ENCODE measurements at regions not wholly inside any gene's neighbourhood (a gene's known extent, or its start where the extent isn't known, plus 50 kb on each side); places are given as distances from the start of the nearest gene placed in this dataset.

- no peak for TF ChIP-seq IKZF1 (conservative IDR thresholded peaks at IDR 0.05)
- no peak for TF ChIP-seq IKZF2 (IDR thresholded peaks at IDR 0.05)
- TF ChIP-seq PAX8 (IDR thresholded peaks at IDR 0.05): no peak
- no peak for TF ChIP-seq KDM1A (IDR thresholded peaks at IDR 0.05; ENCODE audit: borderline replicate concordance)
- TF ChIP-seq SMAD1 (IDR thresholded peaks at IDR 0.05; ENCODE audit: low read depth, partially characterized antibody): no peak
- no peak for TF ChIP-seq PKNOX1 (IDR thresholded peaks at IDR 0.05)
Observed at GRCh38 chr15:35912196-35912595, 366.2 kb upstream of the DPH6 start (continued).

DNA sequence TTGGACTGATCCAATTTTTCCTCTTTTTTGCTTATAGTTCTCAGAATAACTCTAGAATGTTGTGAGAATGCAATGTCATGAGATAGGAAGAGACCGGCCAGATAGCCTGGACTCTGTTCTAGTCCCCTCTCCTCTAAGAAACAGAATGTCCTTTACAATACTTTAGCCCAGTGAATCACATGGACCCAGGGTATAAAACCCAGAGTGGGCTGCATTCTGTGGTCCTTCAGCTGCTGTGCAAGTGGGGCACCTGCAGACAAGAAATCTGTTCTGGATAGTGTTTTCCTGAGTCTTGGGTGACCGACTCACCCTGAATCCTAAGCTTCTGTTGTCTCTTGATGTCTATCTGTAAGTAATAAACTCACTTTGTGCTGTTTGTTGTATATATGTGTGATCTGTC, 368.6 kb upstream of the DPH6 start:
- ChIA-PET POLR2A (no interaction called here), SMC1A (ENCODE audit: uncharacterized antibody, unreplicated experiment) (no interaction called here), CTCF (no interaction called here), RAD21 (ENCODE audit: unreplicated experiment) (no interaction called here)
- Histone ChIP-seq H3K79me2 (ENCODE audit: control insufficient read depth, insufficient read depth, low read length) (no peaks in the 10 kb centered on the region), H3K4me3 (no peak overlapping the region), H4K20me1 (ENCODE audit: control insufficient read depth, insufficient read depth) (no peaks in the 10 kb centered on the region), H3K4me2 (ENCODE audit: control insufficient read depth, insufficient read depth) (no peak overlapping the region), H3K27ac (ENCODE audit: control insufficient read depth, insufficient read depth) (no peak overlapping the region), H3K4me1 (ENCODE audit: control insufficient read depth, insufficient read depth, low read length) (no peaks in the 10 kb centered on the region), H3K9me3 (replicated peaks; ENCODE audit: control insufficient read depth, insufficient read depth, low read length) (no peaks in the 10 kb centered on the region), H3K36me3 (ENCODE audit: control insufficient read depth in 2 of 2, insufficient read depth in 2 of 2, low read length in 1 of 2) (no peaks in the 10 kb centered on the region), H3K27me3 (replicated peaks in 1 of 2; ENCODE audit: control insufficient read depth in 2 of 2, insufficient read depth in 2 of 2, low read length in 1 of 2) (no peaks in the 10 kb centered on the region), H3K9ac (ENCODE audit: control insufficient read depth, insufficient read depth, low read length) (no peak overlapping the region), H2AFZ (ENCODE audit: control insufficient read depth, low read depth, low read length) (no peak overlapping the region)
- BruUV-seq (replicated peaks): no TSS peak
- FAIRE-seq: no peak
- in situ Hi-C loops (cut with MboI) (no loop called here), intact Hi-C loops (cut with micrococcal nuclease; ENCODE audit: unreplicated experiment) (no loop called here)
- DNase-seq (ENCODE audit: low read depth, low spot score): no peak
- 25% methylated on average over 2 of the region's 2 CpGs for WGBS (ENCODE audit: insufficient coverage, insufficient replicate concordance, low lambda C conversion rate, missing lambda C conversion rate)
- TF ChIP-seq CREM (IDR thresholded peaks at IDR 0.05; ENCODE audit: low read depth) (no peak), CREB1 (IDR thresholded peaks at IDR 0.05; ENCODE audit: low read depth) (no peak), KDM1A (IDR thresholded peaks at IDR 0.05; ENCODE audit: borderline replicate concordance) (no peak), STAT1 (conservative IDR thresholded peaks at IDR 0.05) (no peak)
- TF ChIP-seq, protein P1, sequence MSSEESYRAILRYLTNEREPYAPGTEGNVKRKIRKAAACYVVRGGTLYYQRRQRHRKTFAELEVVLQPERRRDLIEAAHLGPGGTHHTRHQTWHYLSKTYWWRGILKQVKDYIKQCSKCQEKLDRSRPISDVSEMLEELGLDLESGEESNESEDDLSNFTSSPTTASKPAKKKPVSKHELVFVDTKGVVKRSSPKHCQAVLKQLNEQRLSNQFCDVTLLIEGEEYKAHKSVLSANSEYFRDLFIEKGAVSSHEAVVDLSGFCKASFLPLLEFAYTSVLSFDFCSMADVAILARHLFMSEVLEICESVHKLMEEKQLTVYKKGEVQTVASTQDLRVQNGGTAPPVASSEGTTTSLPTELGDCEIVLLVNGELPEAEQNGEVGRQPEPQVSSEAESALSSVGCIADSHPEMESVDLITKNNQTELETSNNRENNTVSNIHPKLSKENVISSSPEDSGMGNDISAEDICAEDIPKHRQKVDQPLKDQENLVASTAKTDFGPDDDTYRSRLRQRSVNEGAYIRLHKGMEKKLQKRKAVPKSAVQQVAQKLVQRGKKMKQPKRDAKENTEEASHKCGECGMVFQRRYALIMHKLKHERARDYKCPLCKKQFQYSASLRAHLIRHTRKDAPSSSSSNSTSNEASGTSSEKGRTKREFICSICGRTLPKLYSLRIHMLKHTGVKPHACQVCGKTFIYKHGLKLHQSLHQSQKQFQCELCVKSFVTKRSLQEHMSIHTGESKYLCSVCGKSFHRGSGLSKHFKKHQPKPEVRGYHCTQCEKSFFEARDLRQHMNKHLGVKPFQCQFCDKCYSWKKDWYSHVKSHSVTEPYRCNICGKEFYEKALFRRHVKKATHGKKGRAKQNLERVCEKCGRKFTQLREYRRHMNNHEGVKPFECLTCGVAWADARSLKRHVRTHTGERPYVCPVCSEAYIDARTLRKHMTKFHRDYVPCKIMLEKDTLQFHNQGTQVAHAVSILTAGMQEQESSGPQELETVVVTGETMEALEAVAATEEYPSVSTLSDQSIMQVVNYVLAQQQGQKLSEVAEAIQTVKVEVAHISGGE (CRISPR knock-in tag; IDR thresholded peaks at IDR 0.05): no peak
- no peak for ATAC-seq

Data from GM12878 (cell line).